GM18508 (cell line): ENCODE measurements at regions not wholly inside any gene's neighbourhood (a gene's known extent, or its start where the extent isn't known, plus 50 kb on each side); places are given as distances from the start of the nearest gene placed in this dataset.
"Not testable (repeated sequence)": the region's sequence is repeated elsewhere in the genome, so short reads cannot be mapped to it uniquely, and the experiment has no call there.

ENCODE experiments used
- ATAC-seq: cut with Tn5 transposase; IDR thresholded peaks from one replicate; pipeline ENCODE4 v1.9.1; 2021; ENCODE audit warnings: moderate number of reproducible peaks; ENCODE audit not compliant: insufficient read depth, unreplicated experiment

DNA sequence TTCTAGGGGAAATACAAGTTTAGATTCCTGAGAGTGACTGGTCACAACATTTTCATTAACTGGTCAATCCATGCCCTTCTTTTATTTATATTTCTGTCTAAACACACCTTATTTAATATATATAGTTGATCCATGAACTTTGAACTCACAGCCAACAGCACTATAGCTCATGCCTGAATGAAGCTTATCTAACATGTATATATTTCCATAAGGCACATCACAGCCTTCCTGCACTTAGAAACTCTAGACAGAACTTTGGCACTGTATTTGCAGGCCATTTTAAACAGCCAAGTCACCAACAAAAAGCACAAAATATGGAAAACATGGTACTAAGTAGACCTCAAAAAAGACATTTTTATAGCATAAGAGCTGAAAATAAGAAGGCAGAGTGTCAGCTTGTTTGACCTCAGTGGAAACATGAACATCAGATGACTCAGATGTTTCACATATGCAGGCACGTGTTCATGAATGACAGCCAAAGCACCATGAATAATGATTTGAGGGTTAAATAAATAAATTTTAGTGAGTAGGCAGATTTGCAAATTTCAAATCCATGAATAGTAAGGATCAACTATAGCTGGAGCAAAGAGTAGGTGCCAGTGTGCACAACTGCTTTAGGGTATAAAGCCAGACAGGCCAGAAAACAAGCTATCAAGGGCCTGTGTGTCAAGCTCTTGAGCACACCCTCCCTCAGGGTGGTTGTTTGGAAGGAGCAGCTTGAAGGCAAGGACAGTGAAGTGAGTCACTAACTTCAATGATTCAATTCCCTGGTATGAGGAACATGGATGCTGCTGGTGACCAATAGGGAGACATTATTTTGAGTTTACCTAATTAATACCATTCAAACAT, 88.9 kb upstream of the NT5E start:
- no peak for ATAC-seq

DNA sequence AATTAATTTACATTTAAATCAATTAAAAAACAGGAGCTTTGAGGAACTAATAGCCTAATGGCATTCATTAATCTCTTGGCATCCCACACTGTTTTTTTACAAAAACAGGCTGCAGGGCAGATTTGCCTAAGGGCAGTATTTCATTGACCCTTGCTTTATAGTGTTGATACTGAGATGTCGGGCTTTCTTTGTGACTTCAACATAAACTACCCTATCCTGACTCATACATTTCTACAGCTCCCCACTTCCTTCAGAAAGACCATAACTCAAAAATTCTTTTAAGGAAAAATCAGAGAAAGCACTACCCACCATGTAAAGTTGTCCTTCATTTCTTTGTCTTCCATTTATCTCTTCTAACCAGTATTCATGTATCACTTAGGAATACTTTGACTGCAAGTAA, 92.2 kb upstream of the NT5E start:
- no peak for ATAC-seq

DNA sequence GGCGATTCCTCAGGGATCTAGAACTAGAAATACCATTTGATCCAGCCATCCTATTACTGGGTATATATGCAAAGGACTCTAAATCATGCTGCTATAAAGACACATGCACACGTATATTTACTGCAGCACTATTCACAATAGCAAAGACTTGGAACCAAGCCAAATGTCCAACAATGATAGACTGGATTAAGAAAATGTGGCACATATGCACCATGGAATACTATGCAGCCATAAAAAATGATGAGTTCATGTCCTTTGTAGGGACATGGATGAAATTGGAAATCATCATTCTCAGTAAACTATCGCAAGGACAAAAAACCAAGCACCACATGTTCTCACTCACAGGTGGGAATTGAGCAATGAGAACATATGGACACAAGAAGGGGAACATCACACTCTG, 93.1 kb upstream of the NT5E start:
- ATAC-seq = not testable (repeated sequence)

DNA sequence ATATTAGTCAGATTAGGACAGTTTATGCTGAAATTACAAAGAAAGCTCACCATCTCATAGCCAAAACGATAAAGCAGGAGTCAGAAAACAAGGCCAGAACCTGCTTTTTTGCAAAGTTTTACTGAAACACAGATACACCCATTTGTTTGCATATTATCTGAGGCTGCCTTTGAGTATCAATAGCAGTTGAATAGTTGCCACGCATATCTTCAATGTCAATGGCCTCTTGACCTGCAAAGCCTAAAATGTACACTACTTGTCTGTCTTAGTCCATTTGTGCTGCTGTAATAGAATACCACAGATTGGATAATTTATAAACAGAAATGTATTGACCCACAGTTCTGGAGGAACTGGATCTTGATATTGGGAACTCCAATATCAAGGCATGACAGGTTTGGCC, 94.1 kb upstream of the NT5E start:
- no peak for ATAC-seq

DNA sequence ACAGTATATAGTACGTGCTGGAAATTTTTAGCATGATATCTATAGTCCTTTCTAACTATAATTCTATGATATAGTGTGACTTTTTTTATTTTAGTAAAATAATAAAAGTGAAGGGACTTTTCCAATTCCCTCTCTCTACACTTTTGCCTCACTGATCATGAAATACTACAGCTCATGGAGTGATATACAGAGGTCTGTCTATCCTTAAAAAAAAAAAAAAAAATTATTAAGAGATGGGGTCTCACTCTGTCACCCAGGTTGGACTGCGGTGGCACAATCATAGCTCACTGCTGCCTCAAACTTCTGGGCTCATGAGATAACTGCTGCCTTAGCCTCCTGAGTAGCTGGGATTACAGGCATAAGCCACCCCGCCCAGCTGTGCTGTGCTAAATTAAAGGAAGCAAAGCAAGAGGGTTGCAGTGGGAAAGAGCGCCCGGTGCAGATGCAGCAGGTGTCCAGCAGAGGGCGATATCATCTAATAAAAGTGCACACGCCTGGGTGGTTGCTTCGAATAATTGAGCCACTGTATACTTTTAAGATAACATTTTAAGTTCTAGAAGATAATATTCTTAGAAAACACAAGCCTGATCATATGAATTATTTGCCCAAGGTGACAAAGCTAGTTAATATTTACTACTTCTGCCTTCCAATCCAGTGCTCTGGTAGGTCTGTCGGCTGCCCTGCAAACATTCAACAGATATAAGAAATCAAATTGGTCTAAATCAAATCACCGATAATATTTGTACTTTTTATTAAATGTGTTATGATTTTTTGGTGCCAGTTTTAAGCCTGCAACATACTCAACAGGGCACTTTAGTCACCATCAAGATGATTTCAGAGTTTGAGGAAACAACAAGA, 94.9 kb upstream of the NT5E start:
- no peak for ATAC-seq

DNA sequence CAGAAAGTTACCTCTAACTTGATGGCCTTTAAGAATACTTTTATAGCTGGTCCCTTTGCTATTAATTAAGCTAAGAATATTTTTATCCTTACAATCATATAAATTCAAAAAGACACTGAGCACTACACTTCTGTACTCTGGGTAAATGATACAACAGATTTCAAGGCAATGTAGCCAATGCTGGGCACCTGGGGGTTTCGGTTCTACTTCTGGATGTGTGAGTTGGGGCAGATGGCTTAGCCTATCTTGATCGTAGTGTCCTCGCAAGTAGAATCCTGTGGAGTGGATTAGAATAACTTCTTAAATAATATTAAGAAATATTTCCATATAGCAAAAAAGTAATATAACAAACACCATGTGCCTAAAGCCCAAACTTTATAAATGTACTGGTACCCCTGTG, 96.9 kb upstream of the NT5E start:
- no peak for ATAC-seq

DNA sequence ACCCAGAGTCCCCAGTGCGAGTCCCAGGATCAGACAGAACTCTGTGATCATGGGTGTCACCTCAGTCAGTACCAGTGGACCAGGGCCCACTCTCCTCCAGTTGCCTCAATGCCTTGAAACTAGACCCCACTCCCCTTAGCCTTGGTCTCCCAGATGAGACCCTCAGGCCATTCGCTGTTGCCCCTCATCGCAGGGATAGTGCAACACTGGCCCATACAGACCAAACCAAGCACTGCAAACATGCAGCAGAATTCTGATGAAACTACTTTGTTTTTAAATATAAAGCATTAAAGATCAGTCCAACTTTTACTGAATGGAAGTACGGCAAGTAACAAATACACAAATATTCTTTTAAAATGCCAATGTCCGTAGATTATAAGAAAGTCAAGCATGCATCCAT, 101.2 kb upstream of the NT5E start:
- ATAC-seq = no peak

DNA sequence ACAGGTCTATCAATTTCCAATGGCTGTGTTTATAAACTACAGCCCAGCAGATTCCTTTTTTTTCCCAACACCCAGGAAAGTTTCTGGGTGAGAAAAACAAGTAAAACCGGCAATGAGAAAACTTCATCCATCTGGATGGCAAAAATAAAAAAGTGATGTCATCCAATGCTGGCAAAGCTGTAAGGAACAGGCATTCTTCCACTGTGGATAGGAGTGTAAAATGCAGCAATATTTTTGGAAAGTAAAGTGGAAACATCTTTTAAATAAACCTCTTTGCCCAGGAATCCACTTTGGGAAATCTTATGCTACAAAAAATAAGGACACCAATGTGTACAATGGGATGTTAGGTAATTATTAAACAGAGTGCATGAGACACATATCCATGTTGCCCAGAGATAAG, 102.1 kb upstream of the NT5E start:
- no peak for ATAC-seq

DNA sequence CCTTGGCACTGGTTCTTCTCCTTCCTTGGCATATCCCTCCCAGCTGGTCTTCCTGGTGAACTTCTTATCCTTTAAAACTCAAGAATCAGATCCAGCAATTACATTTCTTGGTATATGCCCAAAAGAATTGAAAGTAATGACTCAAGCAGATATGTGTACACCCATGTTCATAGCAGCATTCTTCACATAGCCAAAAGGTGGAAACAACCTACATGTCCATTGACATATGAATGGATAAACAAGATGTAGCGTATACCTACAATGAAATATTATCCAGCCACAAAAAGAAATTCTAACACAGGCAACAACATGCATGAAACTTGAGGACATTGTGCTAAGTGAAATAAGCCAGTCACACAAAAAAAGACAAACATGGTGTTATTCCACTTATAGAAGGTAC, 103.7 kb upstream of the NT5E start:
- no peak for ATAC-seq

DNA sequence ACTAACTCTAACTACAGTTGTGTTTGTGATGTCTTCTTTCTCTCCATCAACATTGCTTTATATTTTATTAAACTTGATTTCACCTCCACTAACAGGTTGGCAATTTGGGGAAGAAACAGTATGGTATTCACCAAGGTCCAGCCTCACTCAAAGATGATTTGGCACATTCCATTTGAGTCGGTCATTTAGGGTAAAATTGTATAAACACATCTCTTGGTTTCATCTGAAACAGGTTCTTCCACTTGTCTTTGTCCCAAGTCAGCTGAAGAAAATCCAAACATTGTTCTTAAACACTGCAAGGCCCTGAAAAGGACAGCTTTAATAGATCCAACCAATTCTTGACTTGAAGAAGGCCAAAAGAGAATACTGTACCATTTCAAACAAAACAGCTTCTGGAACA, 104.9 kb upstream of the NT5E start:
- no peak for ATAC-seq

DNA sequence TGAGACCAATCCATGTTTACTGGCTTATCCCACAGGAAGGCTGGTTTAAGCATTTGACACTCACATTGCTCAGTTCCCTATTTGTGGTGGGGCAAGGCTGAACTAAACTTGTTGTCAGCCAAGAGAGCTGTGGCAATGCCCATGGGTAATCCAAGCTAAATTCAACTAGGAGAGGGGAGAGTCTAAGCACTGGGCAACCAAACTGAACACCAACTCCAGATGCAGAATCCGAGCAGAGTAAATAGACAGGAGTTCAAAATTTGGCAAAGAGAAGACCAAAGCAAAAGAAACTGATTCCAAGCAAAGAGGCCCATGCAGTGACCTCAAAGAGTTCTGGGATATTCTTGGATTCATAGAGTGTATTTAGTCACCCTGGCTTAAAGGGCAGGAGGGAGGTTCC, 106.5 kb upstream of the NT5E start:
- no peak for ATAC-seq

DNA sequence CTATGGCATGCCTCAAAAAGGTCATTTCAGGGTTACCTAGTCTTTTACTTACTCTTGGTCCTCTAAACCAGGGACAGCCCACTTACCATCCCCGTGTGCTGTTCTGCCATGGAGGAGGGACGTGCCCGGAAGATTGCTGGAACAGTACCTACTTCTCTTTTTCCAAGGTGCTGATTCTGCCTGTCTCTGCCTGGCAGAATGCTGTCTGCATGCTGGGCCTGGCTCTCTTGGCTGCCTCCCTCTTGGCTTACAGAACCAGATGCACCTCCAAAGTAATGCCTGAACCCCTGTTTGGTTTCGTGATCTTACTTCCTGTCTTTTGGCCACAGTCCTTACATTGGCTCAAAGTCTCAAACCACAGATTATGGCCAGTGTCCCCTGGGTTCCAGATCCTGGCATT, 120.7 kb upstream of the NT5E start:
- no peak for ATAC-seq

DNA sequence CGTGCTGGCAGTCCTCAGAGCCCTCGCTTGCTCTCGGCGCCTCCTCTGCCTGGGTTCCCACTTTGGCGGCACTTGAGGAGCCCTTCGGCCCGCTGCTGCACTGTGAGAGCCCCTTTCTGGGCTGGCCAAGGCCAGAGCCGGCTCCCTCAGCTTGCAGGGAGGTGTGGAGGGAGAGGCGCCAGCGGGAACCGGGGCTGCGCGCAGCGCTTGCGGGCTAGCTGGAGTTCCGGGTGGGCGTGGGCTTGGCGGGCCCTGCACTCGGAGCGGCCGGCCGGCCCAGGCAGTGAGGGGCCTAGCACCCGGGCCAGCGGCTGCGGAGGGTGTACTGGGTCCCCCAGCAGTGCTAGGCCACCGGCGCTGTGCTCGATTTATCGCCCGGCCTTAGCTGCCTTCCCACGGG, 124.1 kb upstream of the NT5E start:
- not testable (repeated sequence) for ATAC-seq

DNA sequence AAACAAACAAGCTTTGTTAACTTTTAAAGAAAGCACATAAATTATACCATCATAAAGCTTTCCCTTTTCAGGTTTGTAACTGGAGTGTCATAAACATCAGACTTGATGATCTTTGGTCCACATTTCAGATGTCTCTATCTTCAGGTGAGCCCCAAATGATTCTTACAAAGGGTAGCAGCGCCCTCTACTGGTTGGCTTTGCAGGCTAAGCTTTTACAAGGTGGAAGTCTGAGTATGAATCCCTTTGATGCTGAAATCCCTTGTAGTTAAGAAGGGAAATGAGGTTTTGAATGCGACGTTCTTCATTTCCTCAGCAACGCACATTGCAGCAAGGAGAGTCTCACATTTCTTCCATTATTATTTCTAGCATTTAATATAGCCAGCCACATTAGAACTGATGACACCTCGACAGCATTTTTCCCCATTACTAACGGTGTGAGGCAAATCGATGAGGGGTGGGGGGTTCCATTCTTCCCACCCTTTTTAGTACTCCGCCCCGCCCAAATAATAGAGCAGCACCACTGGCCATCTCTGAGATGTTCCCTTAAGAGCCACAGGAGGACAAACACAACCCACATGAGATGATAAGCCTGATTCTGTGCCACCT, 126.3 kb upstream of the NT5E start:
- peak; percentile 83 for ATAC-seq

DNA sequence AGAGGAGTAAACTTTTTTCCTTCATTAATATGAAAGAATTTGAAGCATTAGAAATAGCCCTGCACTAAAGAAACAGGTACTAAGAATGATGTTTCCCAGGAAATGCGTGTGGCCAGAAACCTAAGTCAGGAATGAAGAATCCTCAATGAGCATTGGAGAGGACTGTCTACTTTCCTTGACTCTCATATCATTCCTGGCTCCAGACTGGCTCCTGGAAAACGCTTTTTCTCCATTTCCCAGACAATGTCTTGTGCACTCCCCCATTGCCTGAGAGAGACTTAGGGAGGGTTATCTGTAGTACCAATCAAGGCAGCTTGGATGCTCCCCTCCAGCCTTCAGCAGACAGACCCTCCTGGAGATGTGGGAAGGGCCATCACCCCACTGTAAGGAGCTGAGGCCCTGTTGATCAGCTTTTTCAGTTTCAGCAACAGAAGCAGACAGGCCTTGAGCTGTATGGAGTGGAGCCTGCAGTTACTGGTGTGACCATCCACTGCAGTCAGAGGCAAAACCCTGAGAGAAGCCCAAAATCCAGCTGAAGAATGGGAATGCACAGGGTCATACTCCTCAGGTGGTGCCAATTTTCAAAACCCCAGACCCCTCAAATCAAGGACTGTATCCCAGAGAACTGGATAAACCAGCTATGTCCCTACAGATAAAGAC, 127.3 kb upstream of the NT5E start:
- no peak for ATAC-seq

DNA sequence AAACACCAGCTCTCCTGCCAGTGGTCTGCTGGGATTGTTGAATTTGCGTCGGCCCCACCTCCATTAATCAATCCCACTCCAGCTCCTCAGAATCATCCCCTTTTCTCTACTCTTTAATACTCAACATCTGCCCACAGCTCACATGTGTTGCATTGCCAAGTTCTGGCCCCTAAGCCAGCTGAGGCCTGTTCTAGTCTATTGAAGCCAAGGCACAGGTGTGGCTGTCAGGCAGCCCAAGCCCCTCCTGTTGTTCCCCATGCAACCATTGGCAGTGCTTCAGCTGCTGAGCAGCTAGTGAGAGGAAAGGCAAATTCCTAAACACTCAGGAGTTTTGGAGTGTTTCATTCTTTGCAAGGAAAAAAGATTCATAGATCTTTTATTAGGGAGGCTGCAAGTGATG, 128.0 kb upstream of the NT5E start:
- no peak for ATAC-seq

DNA sequence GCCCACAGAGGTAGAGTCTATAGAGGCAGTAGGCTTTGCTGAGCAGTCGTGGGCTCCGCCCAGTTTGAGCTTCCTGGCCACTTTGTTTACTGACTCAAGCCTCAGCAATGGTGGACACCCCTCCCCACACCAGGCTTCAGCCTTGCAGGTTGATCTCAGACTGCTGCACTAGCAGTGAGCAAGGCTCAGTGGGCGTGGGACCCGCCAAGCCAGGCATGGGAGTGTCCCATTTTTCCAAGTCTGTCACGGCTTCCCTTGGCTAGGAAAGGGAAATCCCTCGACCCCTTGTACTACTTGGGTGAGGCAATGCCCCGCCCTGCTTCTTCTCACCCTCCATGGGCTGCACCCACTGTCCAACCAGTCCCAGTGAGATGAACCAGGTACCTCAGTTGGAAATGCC, 135.3 kb upstream of the NT5E start:
- ATAC-seq = no peak

DNA sequence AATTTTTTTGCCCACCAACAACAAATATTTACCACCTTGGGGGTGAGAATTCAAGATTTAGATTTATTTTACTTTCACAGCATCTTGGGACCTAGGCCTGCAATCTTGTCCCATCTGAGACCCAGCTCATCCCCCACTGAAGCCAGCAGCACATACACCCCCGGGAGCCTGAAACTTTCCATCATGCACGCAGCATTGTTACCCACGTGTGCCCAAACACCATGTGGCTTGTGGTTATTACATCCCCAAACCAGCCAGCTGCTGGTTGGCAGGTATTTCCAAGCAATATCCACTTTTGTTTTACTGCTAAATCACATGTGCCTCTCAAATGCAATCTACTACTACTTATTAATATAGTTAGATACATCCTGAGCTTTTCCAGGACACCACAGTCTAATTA, 149.3 kb upstream of the NT5E start:
- no peak for ATAC-seq

DNA sequence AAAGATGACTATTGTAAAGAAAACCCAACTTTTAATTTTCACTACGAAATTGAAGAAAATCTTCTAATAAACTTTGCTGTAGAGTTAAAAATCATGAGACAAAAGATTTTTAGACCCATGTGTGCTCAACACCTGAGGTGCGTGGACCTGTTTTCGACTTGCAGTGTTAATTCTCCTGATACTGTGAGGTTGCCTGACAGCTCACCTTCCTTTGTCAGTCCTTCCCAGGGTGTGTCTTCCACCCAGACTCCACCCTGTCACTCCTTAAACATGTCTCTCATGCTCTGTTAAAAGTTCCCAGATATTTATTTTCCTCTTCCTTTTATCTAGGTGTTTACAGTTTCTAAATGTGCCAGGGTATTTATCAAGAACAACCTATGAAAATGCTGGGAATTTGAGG, 151.3 kb upstream of the NT5E start:
- no peak for ATAC-seq

DNA sequence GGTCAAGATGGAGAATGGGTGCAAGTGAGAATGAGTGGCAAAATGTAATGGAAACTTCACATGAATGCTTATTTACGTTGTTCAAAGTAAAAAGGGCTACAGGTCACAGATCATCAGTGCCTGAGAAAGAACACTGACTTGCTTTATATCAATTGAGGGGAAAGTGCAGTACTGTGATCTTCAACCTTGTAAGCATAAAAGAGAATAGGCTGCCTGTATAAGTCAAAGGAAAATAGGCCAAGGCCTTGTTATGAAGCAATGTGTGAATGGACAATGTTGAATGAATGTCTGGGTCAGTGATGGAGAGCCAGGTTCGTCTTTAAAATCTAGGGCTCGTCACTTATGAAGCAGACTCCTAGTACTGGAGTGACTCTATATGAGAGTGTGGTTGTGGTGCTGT, 158.6 kb upstream of the NT5E start:
- ATAC-seq = no peak

DNA sequence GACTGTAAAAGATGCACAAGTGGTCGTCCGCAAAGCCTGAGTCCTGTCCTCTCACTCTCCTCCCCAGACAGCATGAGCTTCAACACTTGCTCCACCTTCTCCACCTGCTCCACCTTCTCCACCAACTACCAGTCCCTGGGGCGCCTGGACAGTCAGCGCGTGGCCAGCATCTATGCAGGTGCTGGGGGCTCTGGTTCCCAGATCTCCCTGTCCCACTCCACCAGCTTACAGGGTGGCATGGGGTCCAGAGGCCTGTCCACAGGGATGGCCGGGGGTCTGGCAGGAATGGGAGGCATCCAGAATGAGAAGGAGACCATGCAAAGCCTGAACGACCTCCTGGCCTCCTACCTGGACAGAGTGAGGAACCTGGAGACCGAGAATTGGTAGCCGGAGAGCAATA, 162.2 kb upstream of the NT5E start:
- ATAC-seq = no peak
